ENCODE measurements at regions not wholly inside any gene's neighbourhood (a gene's known extent, or its start where the extent isn't known, plus 50 kb on each side); places are given as distances from the start of the nearest gene placed in this dataset.

DNA sequence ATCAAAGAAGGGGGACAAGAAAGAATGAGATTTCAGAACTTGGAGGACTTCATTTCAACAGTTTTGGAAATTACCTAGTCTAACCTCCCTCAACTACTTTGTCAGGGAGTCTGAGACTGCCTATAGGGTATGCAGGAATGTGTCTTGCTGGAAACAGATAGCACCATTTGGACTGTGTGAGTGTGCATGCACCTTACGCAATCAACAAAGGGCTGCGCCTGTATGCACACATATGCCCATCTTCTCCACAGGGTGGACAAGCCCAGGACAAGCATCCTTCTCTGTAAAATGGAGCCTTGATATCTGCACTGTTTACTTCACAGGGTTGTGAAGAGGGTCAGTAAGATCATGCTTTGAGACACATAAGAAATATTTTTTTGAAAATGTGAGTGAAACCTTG lies 305.7 kb upstream of the ASIC2 start:
- ATAC-seq (replicated peaks in 6 of 8): peak in 3 of 8 experiments; percentile 64 to 85 (median 66)
- H3K4me3 ChIP-seq: no peak overlapping the region
- peaks cover 0 to 8% of the 10 kb centered on the region in 2 donors for H3K4me1 ChIP-seq (replicated peaks in 1 of 2)
- in situ Hi-C loops (cut with MboI; ENCODE audit: low pct_unique_long_range_greater_than_20kb in 2 of 9, low sequenced_read_pairs in 9 of 9, unreplicated experiment in 9 of 9): loop anchor here in 1 of 9 experiments (25.0 kb wide), 1 partner anchor 114 kb away; no protein-coding TSS in a partner anchor
- H3K27ac ChIP-seq: no peak overlapping the region
- WGBS, 10 experiments: 8 to 92% (median 88%) methylated on average over 1 to 2 of the region's 2 CpGs; no CpG with 5 or more reads in 7 of the 10 experiments

- 0 to 20% methylated on average over 1 of the region's 1 CpG; no CpG with 5 or more reads in 8 of the 10 experiments for WGBS, 10 experiments
- Histone ChIP-seq H3K4me1 (replicated peaks in 1 of 2) (peaks cover 0 to 8% of the 10 kb centered on the region in 2 donors), H3K4me3 (no peak overlapping the region), H3K27ac (no peak overlapping the region)
- in situ Hi-C loops (cut with MboI; ENCODE audit: low pct_unique_long_range_greater_than_20kb in 2 of 9, low sequenced_read_pairs in 9 of 9, unreplicated experiment in 9 of 9): loop anchor here in 1 of 9 experiments (25.0 kb wide), 1 partner anchor 91 kb away; no protein-coding TSS in a partner anchor
- peak in 5 of 8 experiments; percentile 70 to 100 (median 84) for ATAC-seq (replicated peaks in 6 of 8)
Measured at GRCh38 chr17:33602981-33603380, 309.9 kb upstream of the ASIC2 start.

GRCh38 chr17:33603789-33604188 lies 310.7 kb upstream of the ASIC2 start:
- H3K4me3 ChIP-seq: no peak overlapping the region
- ATAC-seq (replicated peaks in 6 of 8): no peak
- H3K4me1 ChIP-seq (replicated peaks in 1 of 2): peaks cover 0 to 8% of the 10 kb centered on the region in 2 donors
- no peak overlapping the region for H3K27ac ChIP-seq
- in situ Hi-C loops (cut with MboI; ENCODE audit: low pct_unique_long_range_greater_than_20kb in 2 of 9, low sequenced_read_pairs in 9 of 9, unreplicated experiment in 9 of 9): loop anchor here in 1 of 9 experiments (25.0 kb wide), 1 partner anchor 91 kb away; no protein-coding TSS in a partner anchor
- 60 to 100% (median 71%) methylated on average over 1 to 2 of the region's 2 CpGs; no CpG with 5 or more reads in 7 of the 10 experiments for WGBS, 10 experiments

DNA sequence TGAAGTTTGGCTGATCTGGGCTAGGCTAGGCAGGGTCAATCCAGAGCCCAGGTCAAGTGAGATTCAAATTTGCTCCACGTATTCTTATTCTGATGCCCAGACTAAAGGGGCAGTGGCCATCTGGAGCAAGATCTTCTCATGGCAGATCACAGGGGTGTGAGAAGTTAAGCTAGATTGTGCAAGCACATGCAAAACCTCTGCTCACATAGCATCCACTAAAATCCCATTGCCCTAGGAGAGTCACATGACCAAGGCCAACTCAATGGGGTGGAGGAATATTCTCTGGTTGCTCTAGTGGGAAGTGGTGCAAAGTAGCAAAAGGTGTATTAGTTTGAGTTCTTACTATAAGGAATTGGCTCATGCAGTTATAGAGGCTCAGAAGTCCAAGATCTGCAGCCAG lies 318.4 kb upstream of the ASIC2 start:
- peak in 2 of 8 experiments; percentile 76 to 77 for ATAC-seq (replicated peaks in 6 of 8)
- in situ Hi-C loops (cut with MboI; ENCODE audit: low pct_unique_long_range_greater_than_20kb in 2 of 9, low sequenced_read_pairs in 9 of 9, unreplicated experiment in 9 of 9): loop anchor here in 1 of 9 experiments (25.0 kb wide), 1 partner anchor 99 kb away; no protein-coding TSS in a partner anchor
- H3K27ac ChIP-seq: no peak overlapping the region
- no peak overlapping the region for H3K4me3 ChIP-seq
- WGBS, 10 experiments: 0 to 67% (median 60%) methylated on average over 1 of the region's 1 CpG; no CpG with 5 or more reads in 7 of the 10 experiments
- no peaks in the 10 kb centered on the region for H3K4me1 ChIP-seq (replicated peaks in 1 of 2)

DNA sequence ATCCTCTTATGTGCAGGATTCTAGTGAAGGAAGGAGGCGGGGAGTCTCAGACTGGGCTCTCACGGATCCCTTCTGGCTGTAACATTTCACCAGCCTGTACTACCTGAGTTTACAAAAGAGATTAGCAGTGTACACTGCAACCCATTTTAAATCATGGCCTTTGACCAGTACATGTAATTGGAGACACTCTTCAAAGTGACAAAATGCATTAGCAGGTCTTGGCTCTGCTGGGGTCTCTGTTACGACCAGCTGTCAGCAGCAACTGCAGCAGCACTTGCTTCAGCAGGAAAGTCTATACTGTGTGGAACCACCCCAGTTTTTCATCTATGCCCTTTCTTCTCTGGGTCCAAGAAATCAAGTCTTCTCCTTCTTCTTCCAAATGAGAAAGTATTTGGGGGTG lies 322.8 kb upstream of the ASIC2 start:
- no peak for ATAC-seq (replicated peaks in 6 of 8)
- in situ Hi-C loops (cut with MboI; ENCODE audit: low pct_unique_long_range_greater_than_20kb in 2 of 9, low sequenced_read_pairs in 9 of 9, unreplicated experiment in 9 of 9): loop anchor here in 1 of 9 experiments (25.0 kb wide), 1 partner anchor 104 kb away; no protein-coding TSS in a partner anchor
- WGBS, 10 experiments: 10 to 100% (median 70%) methylated on average over 1 to 3 of the region's 3 CpGs; no CpG with 5 or more reads in 3 of the 10 experiments
- Histone ChIP-seq H3K4me1 (replicated peaks in 1 of 2) (no peaks in the 10 kb centered on the region), H3K4me3 (no peak overlapping the region), H3K27ac (no peak overlapping the region)

- Histone ChIP-seq H3K27ac (no peak overlapping the region), H3K4me1 (replicated peaks in 1 of 2) (no peaks in the 10 kb centered on the region), H3K4me3 (no peak overlapping the region)
- WGBS, 10 experiments: 10 to 88% (median 59%) methylated on average over 1 to 3 of the region's 3 CpGs; no CpG with 5 or more reads in 1 of the 10 experiments
- in situ Hi-C loops (cut with MboI; ENCODE audit: low pct_unique_long_range_greater_than_20kb in 2 of 9, low sequenced_read_pairs in 9 of 9, unreplicated experiment in 9 of 9): loop anchor here in 1 of 9 experiments (25.0 kb wide), 1 partner anchor 112 kb away; no protein-coding TSS in a partner anchor
- no peak for ATAC-seq (replicated peaks in 6 of 8)
Measured at GRCh38 chr17:33623841-33624240, 330.7 kb upstream of the ASIC2 start.

- WGBS, 10 experiments: 45 to 100% (median 70%) methylated on average over 1 to 6 of the region's 7 CpGs; no CpG with 5 or more reads in 1 of the 10 experiments
- Histone ChIP-seq H3K27ac (no peak overlapping the region), H3K4me1 (replicated peaks in 1 of 2) (no peaks in the 10 kb centered on the region), H3K4me3 (no peak overlapping the region)
- in situ Hi-C loops (cut with MboI; ENCODE audit: low pct_unique_long_range_greater_than_20kb in 2 of 9, low sequenced_read_pairs in 9 of 9, unreplicated experiment in 9 of 9): no loop called here
- ATAC-seq (replicated peaks in 6 of 8): no peak
Measured at GRCh38 chr17:33628500-33629346, 335.6 kb upstream of the ASIC2 start.

- no peak overlapping the region for H3K4me3 ChIP-seq
- H3K4me1 ChIP-seq (replicated peaks in 1 of 2): no peaks in the 10 kb centered on the region
- no peak overlapping the region for H3K27ac ChIP-seq
- peak in 3 of 8 experiments; percentile 86 to 93 (median 89) for ATAC-seq (replicated peaks in 6 of 8)
- in situ Hi-C loops (cut with MboI; ENCODE audit: low pct_unique_long_range_greater_than_20kb in 2 of 9, low sequenced_read_pairs in 9 of 9, unreplicated experiment in 9 of 9): no loop called here
- WGBS, 10 experiments: 0 to 86% (median 76%) methylated on average over 1 to 6 of the region's 6 CpGs; no CpG with 5 or more reads in 6 of the 10 experiments
Measured at GRCh38 chr17:33633446-33633845, 340.4 kb upstream of the ASIC2 start.

GRCh38 chr17:33637534-33637933 lies 344.4 kb upstream of the ASIC2 start:
- in situ Hi-C loops (cut with MboI; ENCODE audit: low pct_unique_long_range_greater_than_20kb in 2 of 9, low sequenced_read_pairs in 9 of 9, unreplicated experiment in 9 of 9): no loop called here
- ATAC-seq (replicated peaks in 6 of 8): no peak
- 20 to 83% (median 63%) methylated on average over 1 to 3 of the region's 3 CpGs; no CpG with 5 or more reads in 3 of the 10 experiments for WGBS, 10 experiments
- Histone ChIP-seq H3K4me1 (replicated peaks in 1 of 2) (peaks cover 0 to 3% of the 10 kb centered on the region in 2 donors), H3K27ac (no peak overlapping the region), H3K4me3 (no peak overlapping the region)

DNA sequence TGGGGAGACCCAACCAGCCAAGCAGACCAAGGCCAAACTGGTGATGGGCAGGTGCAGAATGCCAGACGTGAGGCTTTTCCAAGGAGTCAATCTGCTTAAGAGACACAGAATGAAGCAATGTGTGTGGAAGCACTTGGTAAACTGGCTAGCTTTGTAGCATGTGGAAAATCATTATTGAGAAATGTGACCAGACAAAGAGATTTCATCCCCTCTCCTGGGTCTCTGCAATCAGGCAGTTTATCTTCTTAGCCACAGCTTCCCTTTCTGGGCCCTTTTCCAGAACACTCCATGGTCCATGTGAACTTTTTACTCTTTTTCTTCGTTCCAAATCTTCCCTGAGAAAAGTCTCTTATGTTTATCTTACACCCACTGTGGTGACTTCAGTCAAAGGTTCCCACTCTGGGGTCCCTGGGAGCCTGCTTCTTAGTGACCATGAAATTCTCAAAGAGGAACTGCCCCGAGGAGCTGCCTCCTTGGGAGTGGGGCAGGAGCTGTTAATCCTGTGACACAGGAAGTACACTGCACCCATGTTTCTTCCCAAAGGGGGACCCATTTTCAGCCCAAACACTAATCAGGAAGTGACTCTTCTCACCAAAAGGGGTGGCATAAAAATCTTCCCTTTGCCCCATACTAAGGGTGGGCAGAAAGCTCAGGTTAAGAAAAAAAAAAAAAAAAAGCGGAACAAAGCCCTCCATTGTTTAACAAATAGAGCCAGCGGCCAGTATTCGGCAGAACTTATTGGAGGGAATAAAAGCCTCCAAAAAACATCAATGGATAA lies 346.2 kb upstream of the ASIC2 start:
- peaks cover 0 to 3% of the 10 kb centered on the region in 2 donors for H3K4me1 ChIP-seq (replicated peaks in 1 of 2)
- in situ Hi-C loops (cut with MboI; ENCODE audit: low pct_unique_long_range_greater_than_20kb in 2 of 9, low sequenced_read_pairs in 9 of 9, unreplicated experiment in 9 of 9): no loop called here
- H3K27ac ChIP-seq: no peak overlapping the region
- no peak overlapping the region for H3K4me3 ChIP-seq
- no peak for ATAC-seq (replicated peaks in 6 of 8)
- 13 to 90% (median 46%) methylated on average over 2 to 6 of the region's 6 CpGs; no CpG with 5 or more reads in 1 of the 10 experiments for WGBS, 10 experiments

DNA sequence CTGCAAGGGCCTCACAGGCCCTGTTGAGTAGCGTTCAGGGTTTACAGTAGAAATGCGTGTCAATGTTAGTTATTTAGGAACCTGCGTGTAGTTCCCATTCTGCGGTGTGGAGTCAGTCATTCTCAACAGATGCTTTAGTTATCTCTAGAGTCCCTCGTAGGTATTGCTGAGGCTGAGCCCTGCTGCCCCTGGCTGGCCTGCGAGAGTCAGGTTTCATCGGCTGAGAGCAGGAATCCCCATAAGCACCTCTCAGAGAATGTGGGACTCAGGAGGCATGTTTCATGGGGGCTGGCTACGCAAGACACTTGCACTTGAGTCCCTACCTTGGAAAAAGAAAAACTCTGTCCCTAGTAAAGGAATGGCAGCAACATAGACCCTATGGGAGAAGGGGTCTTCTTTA lies 347.5 kb upstream of the ASIC2 start:
- Histone ChIP-seq H3K4me3 (no peak overlapping the region), H3K27ac (no peak overlapping the region), H3K4me1 (replicated peaks in 1 of 2) (peaks cover 0 to 3% of the 10 kb centered on the region in 2 donors)
- 55 to 90% (median 71%) methylated on average over 2 to 8 of the region's 8 CpGs; no CpG with 5 or more reads in 5 of the 10 experiments for WGBS, 10 experiments
- no peak for ATAC-seq (replicated peaks in 6 of 8)
- in situ Hi-C loops (cut with MboI; ENCODE audit: low pct_unique_long_range_greater_than_20kb in 2 of 9, low sequenced_read_pairs in 9 of 9, unreplicated experiment in 9 of 9): no loop called here

DNA sequence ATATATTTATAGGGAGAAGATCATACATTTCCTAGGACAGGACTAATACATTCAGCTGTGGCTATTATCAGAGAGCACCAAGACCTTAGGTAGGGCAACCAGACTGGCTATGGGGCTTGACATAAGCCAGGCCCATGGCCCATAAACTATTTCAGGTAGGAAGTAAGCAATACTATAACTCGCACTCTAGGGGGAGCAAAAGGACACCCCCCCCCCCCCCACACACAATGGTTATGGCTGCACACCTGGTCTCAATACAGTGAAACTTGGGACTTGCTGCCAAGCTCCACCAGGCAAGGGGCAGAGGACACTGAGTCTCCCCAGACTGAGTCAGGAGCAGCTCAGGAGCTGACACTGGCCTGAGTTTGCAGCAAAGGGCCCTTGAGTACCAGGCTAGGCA lies 348.9 kb upstream of the ASIC2 start:
- Histone ChIP-seq H3K27ac (no peak overlapping the region), H3K4me3 (no peak overlapping the region), H3K4me1 (replicated peaks in 1 of 2) (peaks cover 0 to 3% of the 10 kb centered on the region in 2 donors)
- in situ Hi-C loops (cut with MboI; ENCODE audit: low pct_unique_long_range_greater_than_20kb in 2 of 9, low sequenced_read_pairs in 9 of 9, unreplicated experiment in 9 of 9): no loop called here
- no peak for ATAC-seq (replicated peaks in 6 of 8)
- 0 to 67% (median 0%) methylated on average over 1 of the region's 1 CpG; no CpG with 5 or more reads in 7 of the 10 experiments for WGBS, 10 experiments
